Omental fat pad (tissue), 3 donors: ENCODE measurements at regions not wholly inside any gene's neighbourhood (a gene's known extent, or its start where the extent isn't known, plus 50 kb on each side); places are given as distances from the start of the nearest gene placed in this dataset.

Experiments
- ATAC-seq: fragments of 150-250 bp; one replicate; pipeline ENCODE4 v1.9.1; 2016; ENCODE audit warnings: mild to moderate bottlenecking, moderate library complexity; ENCODE audit not compliant: low FRiP score
- DNase-seq: peaks from one replicate; pipeline ENCODE4 v3.0.0-alpha.2; 2019; ENCODE audit warnings: low spot score
- TF ChIP-seq, protein P1 (sequence below), 3 donors: fragments of 450-650 bp; IDR thresholded peaks; one replicate each; pipeline ENCODE4 v1.5.1; 2016 to 2017; ENCODE audit warnings: antibody characterized with exemption in 3 of 3, mild to moderate bottlenecking in 3 of 3, moderate library complexity in 2 of 3

DNA sequence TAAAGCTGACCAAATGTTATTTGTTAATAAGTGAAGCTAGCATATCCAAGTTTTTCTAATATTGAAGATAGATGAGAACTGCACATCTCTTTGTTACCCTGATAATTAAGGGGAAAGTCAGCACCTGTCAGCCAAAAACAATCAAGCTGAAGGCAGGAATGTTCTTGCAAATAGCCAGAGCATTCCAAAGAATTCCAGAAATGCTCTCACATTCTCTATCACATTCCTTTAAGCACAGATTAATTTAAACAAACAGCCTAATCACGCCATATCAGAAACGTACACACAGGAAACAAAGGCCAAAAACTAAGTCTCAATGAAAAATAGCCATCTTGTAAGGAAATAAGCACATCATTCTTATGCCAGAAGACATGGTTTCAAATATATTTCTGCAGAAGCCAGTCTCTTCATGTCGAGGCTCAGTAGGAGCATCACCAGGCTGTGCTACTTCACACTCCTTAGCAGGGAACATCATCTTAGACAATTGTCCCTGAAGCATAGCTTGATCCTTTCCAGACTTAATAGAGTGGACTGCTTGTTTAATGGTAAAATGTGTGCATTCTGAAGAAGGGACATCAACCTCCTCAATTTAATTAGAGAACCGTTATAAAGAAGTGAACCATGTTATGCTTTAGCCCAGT lies 252.9 kb upstream of the TTC29 start:
- TF ChIP-seq, protein P1, sequence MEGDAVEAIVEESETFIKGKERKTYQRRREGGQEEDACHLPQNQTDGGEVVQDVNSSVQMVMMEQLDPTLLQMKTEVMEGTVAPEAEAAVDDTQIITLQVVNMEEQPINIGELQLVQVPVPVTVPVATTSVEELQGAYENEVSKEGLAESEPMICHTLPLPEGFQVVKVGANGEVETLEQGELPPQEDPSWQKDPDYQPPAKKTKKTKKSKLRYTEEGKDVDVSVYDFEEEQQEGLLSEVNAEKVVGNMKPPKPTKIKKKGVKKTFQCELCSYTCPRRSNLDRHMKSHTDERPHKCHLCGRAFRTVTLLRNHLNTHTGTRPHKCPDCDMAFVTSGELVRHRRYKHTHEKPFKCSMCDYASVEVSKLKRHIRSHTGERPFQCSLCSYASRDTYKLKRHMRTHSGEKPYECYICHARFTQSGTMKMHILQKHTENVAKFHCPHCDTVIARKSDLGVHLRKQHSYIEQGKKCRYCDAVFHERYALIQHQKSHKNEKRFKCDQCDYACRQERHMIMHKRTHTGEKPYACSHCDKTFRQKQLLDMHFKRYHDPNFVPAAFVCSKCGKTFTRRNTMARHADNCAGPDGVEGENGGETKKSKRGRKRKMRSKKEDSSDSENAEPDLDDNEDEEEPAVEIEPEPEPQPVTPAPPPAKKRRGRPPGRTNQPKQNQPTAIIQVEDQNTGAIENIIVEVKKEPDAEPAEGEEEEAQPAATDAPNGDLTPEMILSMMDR (IDR thresholded peaks at IDR 0.05): no peak
- DNase-seq: no peak
- no peak for ATAC-seq

DNA sequence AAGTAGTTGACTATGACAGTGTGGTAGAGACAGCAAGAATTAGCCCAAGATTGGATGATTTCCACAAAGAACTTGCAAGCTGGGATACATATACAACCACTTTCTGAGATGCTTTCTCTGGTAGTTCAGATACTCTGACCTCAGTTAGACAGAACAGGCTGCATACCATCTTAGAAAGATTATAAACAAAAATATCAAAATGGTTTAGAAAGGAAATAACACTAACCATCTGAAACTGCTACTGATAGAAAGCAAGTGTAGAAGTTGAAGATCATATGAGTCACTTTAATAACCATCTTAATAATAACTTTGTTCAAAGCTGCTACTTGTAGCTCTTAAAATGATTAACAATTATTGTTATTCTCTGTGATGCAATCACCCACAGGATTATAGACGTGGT lies 255.4 kb upstream of the TTC29 start:
- DNase-seq (no peak), ATAC-seq (no peak)
- TF ChIP-seq, protein P1 (IDR thresholded peaks at IDR 0.05): no peak

DNA sequence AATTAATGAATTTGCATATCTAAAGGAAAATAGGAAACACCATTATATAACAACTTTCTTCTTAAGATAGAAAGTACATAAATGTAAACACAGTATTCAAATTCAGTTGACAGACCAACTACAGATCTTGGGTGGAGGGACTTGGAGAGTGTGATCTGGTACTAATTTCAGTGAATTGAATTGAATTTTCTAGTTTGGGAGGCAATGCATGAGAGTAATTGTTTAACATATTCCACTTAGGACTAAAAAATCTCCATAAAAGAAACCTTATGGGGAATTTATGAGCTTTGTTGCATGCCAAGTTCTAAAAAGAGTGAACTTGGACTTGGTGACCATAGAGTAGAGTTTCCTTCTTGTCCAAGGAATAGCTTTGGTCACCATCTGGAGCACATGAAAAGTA lies 261.1 kb upstream of the TTC29 start:
- no peak for DNase-seq
- no peak for ATAC-seq
- TF ChIP-seq, protein P1 (IDR thresholded peaks at IDR 0.05): no peak

DNA sequence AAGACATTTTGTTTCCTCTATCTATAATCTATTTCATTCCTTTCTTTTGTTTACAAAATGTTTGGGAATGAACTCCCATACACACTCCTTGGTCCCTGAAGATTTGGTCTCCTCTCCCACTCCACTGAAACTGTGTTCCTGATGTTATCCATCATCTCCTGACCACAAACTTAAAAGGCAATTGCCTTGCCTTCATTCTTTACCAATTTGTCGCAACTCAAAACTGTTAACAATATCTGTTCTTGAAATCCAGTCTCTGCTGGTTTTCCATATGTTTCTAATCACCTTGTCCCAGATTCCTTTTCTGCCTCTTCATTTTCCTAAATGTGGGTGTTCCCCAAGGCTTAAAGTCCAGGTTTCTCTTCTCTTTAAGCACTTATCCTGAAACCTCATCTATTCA lies 262.2 kb upstream of the TTC29 start:
- ATAC-seq (no peak), DNase-seq (no peak)
- TF ChIP-seq, protein P1 (IDR thresholded peaks at IDR 0.05): no peak

DNA sequence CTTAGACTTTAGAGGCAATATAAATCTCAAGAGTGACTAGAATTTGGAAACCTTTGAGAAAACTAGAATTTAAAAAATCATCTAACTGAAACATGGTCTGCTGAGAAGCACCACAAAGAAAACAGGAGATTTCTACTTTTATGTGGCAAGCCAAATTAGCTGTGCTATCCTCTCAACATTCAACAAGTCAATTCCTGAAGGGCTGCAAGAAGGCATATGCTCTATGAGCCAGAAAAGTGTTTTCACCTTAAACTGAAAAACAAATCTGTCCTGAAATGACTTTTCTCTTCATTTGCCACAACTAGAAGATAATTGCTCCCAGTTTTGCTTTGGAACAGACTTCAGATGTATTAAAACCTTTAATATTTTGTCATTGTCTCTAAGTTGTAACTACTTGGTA lies 263.2 kb upstream of the EDNRA start:
- DNase-seq (no peak), ATAC-seq (no peak)
- TF ChIP-seq, protein P1 (IDR thresholded peaks at IDR 0.05): no peak

DNA sequence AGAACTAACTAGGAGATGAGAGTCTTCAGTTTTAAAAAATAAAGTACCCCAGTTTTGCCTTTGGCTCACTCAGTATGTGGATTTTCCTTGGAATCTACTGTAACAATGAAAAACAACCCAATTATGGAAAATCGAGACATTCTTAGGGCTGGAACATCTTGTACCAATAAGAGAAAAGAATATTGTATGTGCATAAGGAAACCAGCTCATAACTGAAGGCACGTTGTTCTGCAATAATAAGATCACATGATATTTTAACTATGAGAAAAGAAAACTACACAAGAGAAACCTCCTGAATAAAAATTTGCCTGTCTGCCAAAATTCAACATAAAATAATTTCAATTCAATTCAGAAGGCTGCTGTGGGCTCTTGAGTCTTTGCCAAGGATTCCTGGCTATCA lies 261.8 kb upstream of the EDNRA start:
- TF ChIP-seq, protein P1 (IDR thresholded peaks at IDR 0.05): no peak
- ATAC-seq: no peak
- DNase-seq: no peak

DNA sequence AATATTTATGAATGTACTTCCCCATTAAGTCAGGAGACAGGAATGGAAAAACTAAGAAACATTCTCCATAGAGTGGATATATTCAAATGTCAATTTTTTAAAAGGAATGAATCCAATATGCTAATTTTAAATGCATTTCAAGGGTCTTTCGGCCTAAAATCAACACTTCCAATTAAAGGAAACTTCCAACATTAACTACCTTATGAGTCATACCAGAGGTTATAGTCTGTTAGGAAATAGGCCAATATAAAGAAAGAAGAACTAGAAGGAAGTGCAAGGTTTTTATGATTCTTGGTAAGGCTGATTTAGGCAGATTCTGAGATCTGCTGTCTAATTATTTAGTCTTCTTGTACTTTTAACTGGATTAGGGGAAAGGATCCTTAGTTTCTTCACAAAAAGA lies 260.1 kb upstream of the EDNRA start:
- TF ChIP-seq, protein P1 (IDR thresholded peaks at IDR 0.05): no peak
- no peak for ATAC-seq
- DNase-seq: no peak
